SK-N-SH treated with all-trans-retinoic acid at 6 μM for 48 hours (cell line): ENCODE measurements at regions not wholly inside any gene's neighbourhood (a gene's known extent, or its start where the extent isn't known, plus 50 kb on each side); places are given as distances from the start of the nearest gene placed in this dataset.
A peak's percentile ranks its signal among the peaks of the same experiment; 100 is the strongest.

Source experiments
- ATAC-seq: fragments of 200-7000 bp; cut with Tn5 transposase; 3 replicates; pipeline ENCODE4 v1.9.1; 2020; ENCODE audit warnings: mild to moderate bottlenecking, moderate library complexity
- ARNTL ChIP-seq: fragments of 450-650 bp; formaldehyde crosslinking; IDR thresholded peaks from 2 replicates; pipeline ENCODE4 v1.5.0; 2020; ENCODE audit warnings: low read depth, mild to moderate bottlenecking, moderate library complexity, borderline replicate concordance
- BACH2 ChIP-seq: fragments of 250-450 bp; sonication (Bioruptor Pico); IDR thresholded peaks from 2 replicates; pipeline ENCODE4 v1.9.0; 2021; ENCODE audit warnings: mild to moderate bottlenecking, borderline replicate concordance
- CREB5 ChIP-seq: fragments of 250-450 bp; sonication (Bioruptor Pico); IDR thresholded peaks from 2 replicates; pipeline ENCODE4 v1.5.1; 2020; ENCODE audit warnings: low read depth, mild to moderate bottlenecking, moderate library complexity
- CSDC2 ChIP-seq: fragments of 250-450 bp; sonication (Bioruptor Pico); IDR thresholded peaks from 2 replicates; pipeline ENCODE4 v1.5.0; 2020; ENCODE audit warnings: mild to moderate bottlenecking, moderate library complexity
- CSRNP3 ChIP-seq: fragments of 250-450 bp; sonication (Bioruptor Pico); IDR thresholded peaks from 2 replicates; pipeline ENCODE4 v1.5.1; 2021; ENCODE audit warnings: mild to moderate bottlenecking, moderate library complexity
- GLIS3 ChIP-seq: fragments of 250-450 bp; sonication (Bioruptor Pico); IDR thresholded peaks from 2 replicates; pipeline ENCODE4 v1.5.0; 2020; ENCODE audit warnings: mild to moderate bottlenecking, moderate library complexity
- ISL1 ChIP-seq: fragments of 250-450 bp; sonication (Bioruptor Pico); IDR thresholded peaks from 2 replicates; pipeline ENCODE4 v2.1.2; 2022; ENCODE audit warnings: mild to moderate bottlenecking, moderate library complexity
- OSR1 ChIP-seq: fragments of 250-450 bp; sonication (Bioruptor Pico); IDR thresholded peaks from 2 replicates; pipeline ENCODE4 v1.8.0; 2022; ENCODE audit warnings: moderate library complexity, mild to moderate bottlenecking, inconsistent platforms
- PATZ1 ChIP-seq: fragments of 250-450 bp; sonication (Bioruptor Pico); IDR thresholded peaks from 2 replicates; pipeline ENCODE4 v1.8.0; 2020; ENCODE audit warnings: mild to moderate bottlenecking, moderate library complexity, borderline replicate concordance
- POU6F1 ChIP-seq: fragments of 250-450 bp; sonication (Bioruptor Pico); IDR thresholded peaks from 2 replicates; pipeline ENCODE4 v1.8.0; 2021; ENCODE audit warnings: low read depth, mild to moderate bottlenecking, moderate library complexity, borderline replicate concordance
- RARB ChIP-seq: fragments of 250-450 bp; sonication (Bioruptor Pico); IDR thresholded peaks from 2 replicates; pipeline ENCODE4 v1.8.0; 2021; ENCODE audit warnings: mild to moderate bottlenecking, moderate library complexity
- SNAI2 ChIP-seq: fragments of 250-450 bp; sonication (Bioruptor Pico); IDR thresholded peaks from 2 replicates; pipeline ENCODE4 v1.5.0; 2020; ENCODE audit warnings: mild to moderate bottlenecking, moderate library complexity
- TCF4 ChIP-seq: fragments of 250-450 bp; sonication (Bioruptor Pico); IDR thresholded peaks from 2 replicates; pipeline ENCODE4 v1.8.0; 2021; ENCODE audit warnings: mild to moderate bottlenecking, moderate library complexity, borderline replicate concordance
- ZC3H10 ChIP-seq: fragments of 250-450 bp; sonication (Bioruptor Pico); IDR thresholded peaks from 2 replicates; pipeline ENCODE4 v1.5.1; 2021; ENCODE audit warnings: mild to moderate bottlenecking, moderate library complexity
- ZFP3 ChIP-seq: fragments of 250-450 bp; sonication (Bioruptor Pico); IDR thresholded peaks from 2 replicates; pipeline ENCODE4 v1.5.0; 2020; ENCODE audit warnings: mild to moderate bottlenecking, moderate library complexity
- ZFP30 ChIP-seq: fragments of 450-650 bp; formaldehyde crosslinking; IDR thresholded peaks from 2 replicates; pipeline ENCODE4 v1.5.0; 2022; ENCODE audit warnings: mild to moderate bottlenecking, moderate library complexity
- ZNF565 ChIP-seq: fragments of 450-650 bp; formaldehyde crosslinking; conservative IDR thresholded peaks from 2 replicates; pipeline ENCODE4 v1.5.0; 2020; ENCODE audit warnings: low read depth, mild to moderate bottlenecking, moderate library complexity
- ZNF70 ChIP-seq: fragments of 450-650 bp; formaldehyde crosslinking; IDR thresholded peaks from 2 replicates; pipeline ENCODE4 v1.5.0; 2020; ENCODE audit warnings: mild to moderate bottlenecking, moderate library complexity
- ZNF8 ChIP-seq: fragments of 450-650 bp; formaldehyde crosslinking; IDR thresholded peaks from 2 replicates; pipeline ENCODE4 v1.5.0; 2020; ENCODE audit warnings: mild to moderate bottlenecking, moderate library complexity

GRCh38 chr4:64781737-64782326 is 372.6 kb upstream of the TECRL start:
- ATAC-seq, result peak; percentile 66; the same call in 1 of the 3 replicates
- no peak for TF ChIP-seq BACH2 (CRISPR knock-in tag)
- no peak for TF ChIP-seq CSRNP3 (CRISPR knock-in tag)
- no peak for TF ChIP-seq ZFP3 (CRISPR knock-in tag)
- TF ChIP-seq SNAI2 (CRISPR knock-in tag), result no peak
- no peak for TF ChIP-seq RARB (CRISPR knock-in tag)
- no peak for TF ChIP-seq POU6F1 (CRISPR knock-in tag)
- TF ChIP-seq ZFP30 (CRISPR knock-in tag), result no peak
- no peak for TF ChIP-seq CSDC2 (CRISPR knock-in tag)

- ATAC-seq, result no peak
- no peak for TF ChIP-seq ZC3H10 (CRISPR knock-in tag)
- TF ChIP-seq ISL1 (CRISPR knock-in tag), result no peak
- TF ChIP-seq SNAI2 (CRISPR knock-in tag), result no peak
- TF ChIP-seq PATZ1 (CRISPR knock-in tag), result no peak
- TF ChIP-seq CSDC2 (CRISPR knock-in tag), result no peak
- no peak for TF ChIP-seq ARNTL (CRISPR knock-in tag)
- no peak for TF ChIP-seq ZNF70 (CRISPR knock-in tag)
- TF ChIP-seq POU6F1 (CRISPR knock-in tag), result no peak
- no peak for TF ChIP-seq CSRNP3 (CRISPR knock-in tag)
- no peak for TF ChIP-seq BACH2 (CRISPR knock-in tag)
- no peak for TF ChIP-seq CREB5 (CRISPR knock-in tag)
- TF ChIP-seq TCF4 (CRISPR knock-in tag), result no peak
- no peak for TF ChIP-seq GLIS3 (CRISPR knock-in tag)
Measured at GRCh38 chr4:64780664-64781063, 371.4 kb upstream of the TECRL start.

GRCh38 chr4:64777286-64777685 is 368.0 kb upstream of the TECRL start:
- no peak for ATAC-seq
- TF ChIP-seq ZNF8 (CRISPR knock-in tag) (no peak), SNAI2 (CRISPR knock-in tag) (no peak), OSR1 (no peak), PATZ1 (CRISPR knock-in tag) (no peak), ZNF565 (CRISPR knock-in tag) (no peak), ZFP3 (CRISPR knock-in tag) (no peak), BACH2 (CRISPR knock-in tag) (no peak), ZNF70 (CRISPR knock-in tag) (no peak), CREB5 (CRISPR knock-in tag) (no peak)
